ENCODE measurements at regions not wholly inside any gene's neighbourhood (a gene's known extent, or its start where the extent isn't known, plus 50 kb on each side); places are given as distances from the start of the nearest gene placed in this dataset.

DNA sequence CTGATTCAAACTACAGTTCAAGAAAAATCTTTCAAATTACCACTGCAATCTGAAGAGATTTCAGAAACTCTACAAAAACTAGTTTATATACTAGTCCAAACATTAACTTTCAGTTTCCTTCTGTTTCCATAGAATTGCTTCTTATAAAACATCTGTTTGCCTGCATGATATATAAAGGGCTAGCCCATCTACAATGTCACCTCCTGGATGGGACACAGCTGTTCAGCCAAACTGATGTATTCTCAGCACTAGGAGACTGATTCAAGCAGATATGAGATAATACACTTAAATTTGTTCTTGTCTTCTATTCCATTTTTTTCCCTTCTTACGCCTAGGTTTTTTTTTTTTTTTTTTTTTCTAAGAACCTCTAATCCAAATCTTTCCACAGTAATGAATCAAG is 1569.7 kb upstream of the IGFBP7 start:
- DNase-seq: no peak

DNA sequence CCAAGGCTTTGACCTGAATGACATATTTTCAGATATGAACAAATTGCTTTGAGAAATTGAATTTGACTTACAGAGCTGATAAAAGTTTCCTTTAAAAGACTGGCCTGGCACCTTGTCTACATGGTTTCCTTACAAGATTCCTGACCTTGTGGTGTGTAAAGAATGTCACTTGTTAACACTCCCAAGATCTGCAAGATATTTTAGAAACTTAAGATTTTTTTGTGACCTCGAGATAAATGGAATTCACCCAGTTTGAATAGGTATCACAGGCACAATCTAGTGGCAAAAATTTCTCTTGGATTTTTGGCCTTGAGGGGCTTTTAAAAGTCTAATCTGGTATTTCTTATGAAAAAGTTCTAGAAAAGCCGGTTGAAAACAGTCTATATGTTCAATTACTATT is 1568.9 kb upstream of the IGFBP7 start:
- DNase-seq: no peak

DNA sequence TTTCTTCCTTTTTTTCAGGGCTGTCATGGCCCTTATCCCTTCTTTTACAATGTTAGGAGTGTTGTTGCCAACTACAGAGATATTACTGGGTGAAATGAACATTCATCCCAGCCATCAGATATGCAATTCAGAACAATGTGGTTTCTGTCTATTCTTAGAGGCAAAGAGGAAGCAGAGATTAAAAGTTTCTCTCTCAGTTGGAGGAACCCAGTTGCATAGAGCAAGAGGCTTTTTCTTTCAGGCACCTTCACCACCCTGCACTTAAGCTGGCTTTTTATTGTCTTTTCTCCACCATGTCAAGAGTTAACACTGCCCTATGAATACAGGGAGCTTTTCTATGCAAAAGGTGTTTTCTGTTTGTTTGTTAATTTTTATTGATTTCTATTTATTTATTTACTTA is 1559.6 kb upstream of the IGFBP7 start:
- DNase-seq: no peak

DNA sequence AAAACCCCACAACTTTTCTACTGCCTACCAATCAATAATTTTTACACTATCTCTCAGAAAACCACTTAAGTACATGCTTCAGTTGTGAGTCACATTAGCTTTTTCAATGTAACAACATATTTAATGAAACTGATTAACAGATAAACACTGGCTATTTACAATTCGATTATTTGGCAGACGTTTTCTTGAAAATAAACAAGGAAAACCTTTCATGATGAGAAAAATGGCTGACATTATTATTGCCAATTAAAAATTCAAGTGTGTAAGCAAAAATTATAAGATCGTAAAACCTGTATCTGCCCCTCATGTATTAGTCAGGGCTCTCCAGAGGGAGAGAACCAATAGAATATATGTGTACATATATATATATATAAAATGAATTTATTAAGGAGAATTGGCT is 1555.5 kb upstream of the IGFBP7 start:
- no peak for DNase-seq

DNA sequence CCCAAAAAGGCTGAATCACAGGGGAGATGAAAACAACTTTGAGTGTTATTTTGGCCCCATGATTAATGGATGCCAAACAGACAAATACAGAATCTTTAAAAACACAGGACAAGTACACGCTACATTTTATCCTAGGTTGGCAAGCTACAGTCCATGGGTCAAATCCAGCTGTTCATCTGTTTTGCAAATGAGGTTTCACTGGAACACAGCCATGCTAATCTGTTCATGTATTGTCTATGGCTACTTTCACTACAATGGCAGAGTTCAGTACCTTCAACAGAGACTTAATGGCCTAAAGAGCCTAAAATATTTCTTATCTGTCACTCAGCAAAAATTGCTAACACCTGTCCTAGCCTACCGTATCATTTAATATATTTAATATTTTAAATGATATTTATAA is 1548.5 kb upstream of the IGFBP7 start:
- DNase-seq: no peak

DNA sequence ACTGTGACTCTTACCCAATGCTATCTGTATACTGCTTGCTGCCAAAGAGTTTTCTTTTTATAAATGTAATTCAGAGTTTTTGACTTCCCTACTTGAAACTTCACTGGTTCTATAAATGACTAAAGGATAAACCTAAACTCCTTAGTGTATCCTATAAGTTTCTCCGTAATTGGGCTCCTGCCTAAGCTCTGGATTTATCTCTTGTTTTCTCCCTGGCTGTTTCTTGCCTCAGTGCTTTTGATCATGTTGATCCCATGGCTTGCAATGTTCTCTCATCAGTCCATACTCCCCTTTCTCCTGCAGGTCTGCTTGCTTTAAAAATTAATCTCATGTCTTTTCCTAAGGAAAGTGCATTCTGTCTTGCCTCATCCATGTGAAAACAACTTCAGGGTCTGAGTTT is 1543.1 kb upstream of the IGFBP7 start:
- no peak for DNase-seq

DNA sequence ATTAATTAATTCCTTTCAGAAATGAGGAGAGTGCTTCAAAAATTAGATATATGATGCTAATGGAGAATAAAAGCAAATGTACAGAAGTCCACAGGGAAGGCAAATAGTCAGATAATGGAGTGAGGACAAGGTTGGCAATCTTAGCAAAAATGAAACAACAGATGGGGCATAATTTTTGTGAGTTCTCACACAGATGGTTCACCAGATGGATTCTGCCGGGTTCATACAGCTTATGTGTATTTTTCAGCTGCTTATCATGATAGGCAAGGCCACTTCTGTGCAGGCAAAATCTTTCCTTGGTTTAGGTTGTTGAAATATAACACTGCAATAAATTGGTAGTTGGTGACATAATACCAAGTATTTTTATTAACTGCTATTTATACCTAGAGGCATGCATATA is 1539.0 kb upstream of the IGFBP7 start:
- no peak for DNase-seq

DNA sequence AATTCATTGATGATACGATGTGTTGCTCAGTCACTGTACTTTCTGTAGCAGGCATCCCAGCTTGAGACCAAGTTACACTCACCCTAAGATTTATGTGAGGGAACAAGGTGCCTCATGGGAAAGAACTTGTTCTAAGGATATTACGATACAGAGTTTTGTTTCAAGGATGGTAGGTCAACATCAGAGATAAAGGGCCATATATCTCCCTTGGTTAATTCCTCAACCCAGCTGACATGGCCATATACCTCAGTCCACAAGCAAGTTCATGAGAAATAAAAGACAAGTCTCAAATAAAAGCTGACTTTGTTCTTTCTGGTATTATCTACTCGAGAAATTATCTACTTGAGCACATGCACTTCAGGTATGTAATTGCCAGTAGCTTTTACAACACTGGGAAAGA is 1535.9 kb upstream of the IGFBP7 start:
- no peak for DNase-seq

DNA sequence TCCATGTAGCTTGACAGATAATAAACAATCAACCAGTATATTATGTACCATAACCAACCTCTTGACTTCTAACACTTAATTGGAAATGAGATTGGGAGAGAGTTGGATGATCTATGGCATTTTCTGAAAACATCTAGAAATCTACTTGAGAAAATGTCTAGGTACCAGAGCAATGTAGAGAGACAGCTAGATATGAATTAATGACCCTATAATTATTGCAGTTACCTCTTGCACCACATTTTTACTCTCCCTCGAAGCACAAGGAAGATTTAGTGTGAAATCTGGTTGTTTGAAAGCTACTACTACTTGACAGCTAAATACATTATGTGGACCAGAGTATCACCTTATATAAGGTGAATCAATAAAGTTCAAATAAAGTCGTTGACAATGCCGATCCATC is 1534.4 kb upstream of the IGFBP7 start:
- no peak for DNase-seq

DNA sequence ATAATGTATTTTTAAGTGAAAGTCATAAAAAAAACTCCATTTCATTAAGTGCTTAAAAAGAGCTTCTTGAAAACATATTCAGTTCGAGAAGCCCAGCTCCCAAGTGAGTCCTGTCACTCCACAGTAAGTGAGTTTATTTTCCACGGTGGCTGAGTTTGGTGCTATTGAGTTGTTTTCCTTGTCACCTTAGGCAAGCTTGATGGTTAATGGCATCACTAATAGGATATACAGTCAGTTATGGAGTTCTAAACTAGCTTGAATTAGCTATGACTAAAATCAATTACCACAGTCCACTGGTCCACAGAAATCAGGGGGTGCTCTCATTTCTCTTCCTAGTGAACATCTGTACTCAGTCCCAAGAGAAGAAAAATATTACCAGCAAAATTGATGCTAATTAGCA is 1526.2 kb upstream of the IGFBP7 start:
- no peak for DNase-seq

DNA sequence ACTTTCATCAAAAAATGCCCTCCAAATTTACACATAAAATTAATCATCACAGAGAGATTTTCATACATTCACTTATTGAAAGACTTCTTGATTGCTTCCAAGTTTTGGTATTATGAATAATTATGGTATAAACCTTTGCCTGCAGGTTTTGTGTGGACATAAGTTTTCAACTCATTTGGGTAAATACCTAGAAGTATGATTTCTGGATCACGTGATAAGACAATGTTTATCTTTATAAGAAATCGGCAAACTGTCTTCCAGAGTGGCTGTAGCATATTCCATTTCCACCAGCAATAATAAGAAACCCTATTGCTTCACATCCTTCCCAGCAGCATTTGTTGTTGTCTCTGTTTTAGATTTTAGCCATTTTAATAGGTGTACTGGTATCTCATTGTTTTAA is 1507.0 kb upstream of the IGFBP7 start:
- no peak for DNase-seq

DNA sequence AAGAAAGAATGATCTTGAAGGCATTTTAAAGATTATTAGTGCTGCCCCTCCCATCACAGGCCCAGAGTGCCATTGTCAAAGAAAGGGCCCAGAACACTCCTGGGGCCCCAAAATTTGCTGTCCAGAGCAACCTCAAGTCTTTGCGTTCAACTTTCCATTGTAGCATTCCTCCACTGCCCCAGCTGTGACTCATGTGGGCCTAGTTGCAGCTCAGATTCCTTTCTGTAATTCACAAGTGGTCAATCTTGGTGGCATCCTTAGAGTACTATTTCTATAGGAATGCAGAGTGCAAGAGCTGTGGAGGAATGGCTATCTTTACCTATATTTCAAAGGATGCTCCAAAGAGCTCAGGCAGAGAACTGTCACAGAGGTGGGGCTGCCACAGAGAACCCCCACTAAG is 1500.8 kb upstream of the IGFBP7 start:
- DNase-seq: no peak

DNA sequence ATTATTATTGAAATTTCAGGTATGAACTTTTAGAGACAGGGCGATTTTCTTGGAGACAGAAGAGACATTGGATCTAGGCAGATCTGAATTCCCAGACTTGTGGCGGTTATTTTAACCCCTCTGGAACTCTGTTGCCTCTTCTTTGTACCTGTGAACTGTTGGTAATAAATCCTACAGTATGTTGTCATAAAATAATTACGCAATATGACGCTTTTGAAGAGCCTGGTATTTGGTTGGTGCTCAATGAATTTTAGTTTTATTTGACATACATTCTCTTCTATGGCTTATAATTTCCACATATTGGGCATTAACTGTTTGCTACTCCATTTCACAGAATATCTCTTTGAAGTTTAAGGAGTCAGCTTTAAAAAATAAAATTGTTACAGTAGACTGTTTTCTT is 1496.1 kb upstream of the IGFBP7 start:
- no peak for DNase-seq

DNA sequence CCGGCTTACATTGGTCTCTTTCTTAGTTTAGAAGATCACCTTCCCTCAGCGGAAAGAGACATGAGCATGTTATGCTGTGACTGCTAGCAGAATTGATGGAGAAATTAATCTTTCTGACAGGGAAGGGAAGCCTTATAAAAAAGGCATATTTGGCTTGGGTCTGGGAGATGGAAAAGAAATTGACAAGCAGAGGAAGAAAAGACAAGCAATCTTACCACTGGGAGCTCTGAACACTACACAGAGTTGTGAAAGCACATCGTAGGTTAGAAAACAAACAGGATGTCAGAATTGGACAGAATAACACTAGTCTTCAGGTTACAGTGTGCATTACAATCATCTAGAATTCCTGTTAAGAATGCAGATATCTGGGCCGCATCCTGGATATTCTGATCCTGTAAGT is 1493.8 kb upstream of the IGFBP7 start:
- no peak for DNase-seq

DNA sequence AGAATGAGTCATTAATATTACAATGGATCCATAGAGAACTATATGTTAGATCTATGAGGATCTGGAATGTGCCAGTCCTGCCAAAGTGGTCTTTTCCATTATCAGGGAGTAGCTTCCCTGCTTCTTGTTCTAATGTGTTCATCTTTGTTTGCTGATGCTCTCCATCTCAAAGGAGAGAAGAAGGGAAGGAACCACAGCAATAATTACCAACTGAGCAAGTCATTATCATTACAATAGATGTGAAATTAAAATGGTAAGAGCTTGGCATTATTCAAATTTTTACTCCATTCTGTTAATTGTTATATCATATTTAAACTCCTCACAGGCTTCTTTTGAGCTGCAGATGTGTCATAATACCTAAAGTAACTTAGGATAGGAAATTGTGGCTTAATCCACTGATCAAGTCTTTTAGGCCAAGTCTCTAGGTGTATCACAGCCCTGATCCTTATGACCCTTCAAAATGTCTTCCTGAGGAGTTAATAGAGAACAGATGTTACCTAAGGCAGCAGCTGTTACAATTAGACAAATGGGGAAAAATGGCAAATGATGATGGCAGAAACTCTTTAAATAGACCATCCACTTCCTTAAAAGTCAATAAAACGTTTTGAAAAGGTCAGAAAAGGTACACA is 1492.7 kb upstream of the IGFBP7 start:
- DNase-seq: no peak

DNA sequence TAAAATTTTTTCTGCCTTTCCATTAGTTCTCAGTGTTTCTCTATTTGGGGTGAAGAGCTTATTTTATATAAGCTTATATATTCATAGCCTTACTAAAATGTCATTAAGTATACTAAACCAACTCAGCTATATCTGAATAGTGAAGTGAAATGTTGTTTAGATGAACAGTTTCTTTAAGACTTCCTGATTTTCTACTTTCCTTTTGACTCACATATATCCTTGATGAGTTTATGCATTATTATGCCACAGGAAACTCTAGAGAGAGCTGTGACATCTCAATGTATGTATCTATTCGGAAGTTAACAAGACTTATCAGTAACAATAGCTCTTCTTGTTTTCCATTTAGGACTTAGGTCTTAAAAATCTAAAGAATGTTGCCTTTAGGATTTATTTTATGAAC is 1491.8 kb upstream of the IGFBP7 start:
- DNase-seq: no peak

DNA sequence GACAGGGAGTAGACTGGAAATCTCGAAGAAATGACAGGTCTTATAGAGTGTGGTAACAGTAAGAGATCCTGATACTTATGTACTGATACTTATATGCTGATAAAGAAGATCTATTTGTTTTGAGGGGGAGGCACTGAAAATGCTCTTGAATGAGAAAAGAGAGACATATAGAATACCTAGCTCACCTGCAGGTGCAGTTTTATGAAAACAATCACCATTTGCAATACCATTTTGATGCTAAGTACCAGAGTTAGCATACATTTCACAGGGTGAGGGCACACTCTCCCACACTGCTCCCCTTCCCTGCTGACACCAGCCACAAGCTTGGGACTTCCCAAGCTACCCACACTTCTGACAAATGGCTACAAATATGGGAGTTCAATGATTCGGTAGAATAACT is 1490.1 kb upstream of the IGFBP7 start:
- no peak for DNase-seq

DNA sequence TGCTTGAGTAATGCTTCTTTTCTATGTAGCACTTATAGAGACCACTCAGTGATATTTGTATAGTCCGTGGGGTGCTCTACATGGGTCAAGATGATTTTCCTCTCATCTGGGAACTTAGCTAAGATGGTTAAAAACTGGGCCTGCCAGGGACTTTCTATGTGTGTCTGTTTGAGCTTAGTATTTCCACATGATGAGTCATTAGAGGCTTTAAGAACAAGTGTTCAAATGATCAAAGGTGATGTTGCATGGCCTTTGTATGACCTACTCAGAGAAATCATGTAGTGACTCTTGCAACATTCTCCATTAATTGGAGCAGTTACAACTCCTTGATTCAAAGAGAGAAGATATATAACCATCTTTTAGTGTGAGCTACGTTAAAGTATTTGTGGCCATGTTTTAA is 1480.5 kb upstream of the IGFBP7 start:
- DNase-seq: no peak

DNA sequence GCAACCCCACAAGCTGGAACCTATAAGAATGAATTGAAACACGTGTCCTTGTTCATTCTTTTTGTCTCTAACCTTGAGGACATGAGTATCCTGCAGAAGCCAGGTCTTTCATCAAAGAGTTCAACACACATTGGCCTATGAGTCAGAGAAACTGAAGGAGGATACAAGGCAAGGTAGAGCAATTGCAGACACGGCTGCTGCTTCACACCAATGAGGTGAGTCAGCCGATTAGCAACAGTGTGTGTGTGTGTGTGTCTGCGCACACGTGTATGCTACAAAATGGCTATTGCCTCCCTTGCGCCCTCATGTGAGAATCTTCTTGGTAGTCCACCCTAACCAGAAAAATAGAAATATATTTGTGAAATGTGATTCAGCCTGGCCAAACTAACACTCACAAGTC is 1477.7 kb upstream of the IGFBP7 start:
- no peak for DNase-seq

DNA sequence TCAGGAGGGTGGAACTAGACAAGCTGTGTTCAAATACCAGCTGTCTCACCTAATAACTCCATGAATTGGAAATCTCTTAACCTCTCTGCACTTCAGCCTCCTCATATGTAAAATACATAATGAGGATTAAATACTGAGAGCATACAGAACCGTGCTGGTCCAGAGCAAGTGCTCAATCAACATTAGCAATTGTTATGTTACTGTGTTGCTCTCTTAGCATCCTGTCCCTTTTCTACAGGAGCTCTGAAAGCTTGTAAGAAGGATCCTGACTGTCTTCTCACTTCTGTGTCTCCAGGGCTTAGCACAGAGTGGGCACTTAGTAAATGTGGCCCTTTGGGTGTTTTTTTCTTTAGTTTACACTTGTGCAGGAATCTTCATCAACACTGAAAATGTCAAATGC is 1456.1 kb upstream of the IGFBP7 start:
- DNase-seq: no peak

DNA sequence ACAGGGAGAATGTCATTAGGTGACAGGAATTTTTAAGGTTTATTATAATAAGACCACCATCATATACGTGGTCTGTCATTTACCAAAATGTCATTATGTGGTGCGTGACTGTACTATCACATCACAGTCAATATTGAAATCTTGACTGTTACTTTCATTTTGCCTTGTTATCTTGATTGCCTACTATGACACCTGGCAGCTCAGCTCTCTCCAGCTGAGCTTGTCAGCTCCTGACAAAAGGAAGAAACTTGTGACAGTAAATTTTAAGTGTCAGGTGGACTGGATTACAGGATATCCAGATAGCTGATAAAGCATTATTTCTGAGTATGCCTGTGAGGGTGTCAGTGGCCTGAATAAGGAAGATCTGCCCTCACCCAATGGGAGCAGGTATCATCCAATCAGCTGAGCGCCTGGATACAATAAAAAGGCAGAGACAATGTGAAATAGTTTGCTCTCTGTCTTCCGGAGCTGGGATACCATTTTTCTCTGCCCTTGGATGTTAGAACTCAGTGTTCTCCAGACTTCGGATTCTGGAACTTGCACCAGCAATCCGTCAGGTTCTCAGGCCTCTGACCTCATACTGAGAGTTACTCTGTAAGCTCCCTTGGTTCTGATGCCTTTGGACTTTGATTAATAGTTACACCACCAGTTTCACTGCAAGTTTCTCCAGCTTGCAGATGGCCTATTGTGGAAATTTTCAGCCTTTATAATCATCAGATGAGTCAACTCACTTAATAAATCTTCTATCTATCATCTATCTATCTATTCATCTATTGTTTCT is 1454.7 kb upstream of the IGFBP7 start:
- no peak for DNase-seq

DNA sequence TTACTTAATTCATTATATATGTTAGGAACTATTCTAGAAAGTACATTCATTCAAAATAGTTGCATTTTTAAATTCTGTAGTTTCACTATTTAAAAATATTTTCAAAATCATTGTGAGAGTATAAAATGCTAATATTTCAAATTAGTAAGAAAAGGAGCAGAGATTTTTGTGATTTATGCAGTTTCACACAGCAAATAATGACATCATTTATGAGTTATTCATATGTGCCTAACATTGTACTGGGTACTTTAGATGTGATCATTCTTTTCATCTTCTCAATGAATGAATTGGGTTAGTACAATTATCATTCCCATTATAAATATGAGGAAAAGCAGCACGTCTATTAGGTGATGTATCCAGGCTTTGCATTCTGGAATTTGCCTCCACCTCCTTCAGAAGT is 1451.0 kb upstream of the IGFBP7 start:
- DNase-seq: no peak

DNA sequence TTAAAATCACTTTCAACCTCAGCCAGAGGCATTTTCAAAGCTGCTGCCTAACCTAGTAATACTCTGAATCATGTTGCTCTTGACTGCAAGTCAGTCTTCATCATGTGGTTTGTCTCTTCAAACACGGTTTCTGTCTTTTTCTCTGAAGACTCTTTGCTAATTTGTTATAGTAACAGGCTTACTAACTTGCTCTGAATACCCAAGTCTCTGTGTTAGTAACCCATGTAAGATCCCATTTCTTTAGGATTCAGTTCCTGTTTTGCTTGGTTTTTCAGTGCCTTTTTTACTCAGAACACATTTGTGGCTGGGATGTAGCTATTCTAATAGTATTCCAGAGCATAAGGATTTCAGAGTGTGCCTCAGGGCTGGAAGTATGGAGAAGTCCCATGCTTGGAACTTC is 1450.6 kb upstream of the IGFBP7 start:
- DNase-seq: no peak

DNA sequence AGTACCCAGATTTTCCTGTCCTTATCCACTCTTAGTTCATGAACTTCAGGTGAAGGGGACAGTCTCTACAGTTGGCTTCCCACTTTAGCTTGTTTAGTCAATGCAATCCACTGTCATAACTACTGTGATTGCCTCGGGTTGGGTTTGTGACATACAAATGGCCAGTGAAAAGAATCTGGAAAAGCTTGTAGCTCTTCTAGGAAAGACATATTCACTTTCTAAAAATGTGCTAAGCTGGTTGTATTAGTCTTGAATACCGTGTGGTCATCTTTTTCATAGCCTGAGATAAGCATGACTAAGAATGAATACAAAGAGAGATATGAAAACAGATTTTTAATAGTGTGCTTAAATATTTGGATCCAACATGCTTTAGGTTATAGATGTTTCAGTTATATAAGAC is 1443.5 kb upstream of the IGFBP7 start:
- DNase-seq: no peak

DNA sequence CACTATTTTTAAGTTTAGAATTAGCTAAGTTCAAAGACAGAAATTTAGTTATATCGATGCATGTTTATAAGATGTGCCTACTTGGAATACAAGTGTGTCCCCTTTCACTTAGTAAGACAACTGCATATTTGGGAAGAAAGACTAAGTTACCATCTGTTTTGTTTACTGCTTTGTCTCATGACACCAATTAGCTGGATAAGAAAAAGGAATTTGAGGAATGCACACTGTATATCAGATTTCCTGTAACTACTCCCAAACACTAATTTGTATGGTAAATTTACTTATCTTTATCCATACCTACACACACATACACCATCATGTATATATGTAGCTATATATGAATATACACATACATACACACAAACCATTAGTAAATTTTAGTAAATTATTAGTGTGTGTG is 1442.8 kb upstream of the IGFBP7 start:
- DNase-seq: no peak
